GM19395 (cell line): ENCODE measurements at regions not wholly inside any gene's neighbourhood (a gene's known extent, or its start where the extent isn't known, plus 50 kb on each side); places are given as distances from the start of the nearest gene placed in this dataset.

ENCODE experiments used
- ATAC-seq: cut with Tn5 transposase; IDR thresholded peaks from one replicate; pipeline ENCODE4 v1.9.1; 2021; ENCODE audit warnings: mild to moderate bottlenecking, moderate library complexity; ENCODE audit not compliant: unreplicated experiment

DNA sequence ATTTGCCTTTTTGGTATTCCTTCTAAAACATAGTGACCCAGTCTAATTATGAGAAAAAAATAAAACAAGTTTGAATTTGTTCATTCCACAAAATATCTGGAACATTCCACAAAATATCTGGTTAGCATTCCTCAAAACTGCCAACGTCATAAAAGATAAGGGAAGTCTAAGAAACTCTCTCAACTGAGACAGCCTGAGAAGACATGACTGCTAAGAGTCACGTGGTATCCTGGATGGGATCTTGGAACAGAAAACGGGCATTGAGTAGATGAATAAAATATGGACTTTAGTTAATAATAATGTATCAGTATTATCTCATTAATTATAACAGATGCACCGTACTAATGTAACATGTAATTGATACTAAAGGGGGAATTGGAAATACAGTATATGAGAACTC is 280.9 kb downstream of the ARAP2 start:
- ATAC-seq: no peak

DNA sequence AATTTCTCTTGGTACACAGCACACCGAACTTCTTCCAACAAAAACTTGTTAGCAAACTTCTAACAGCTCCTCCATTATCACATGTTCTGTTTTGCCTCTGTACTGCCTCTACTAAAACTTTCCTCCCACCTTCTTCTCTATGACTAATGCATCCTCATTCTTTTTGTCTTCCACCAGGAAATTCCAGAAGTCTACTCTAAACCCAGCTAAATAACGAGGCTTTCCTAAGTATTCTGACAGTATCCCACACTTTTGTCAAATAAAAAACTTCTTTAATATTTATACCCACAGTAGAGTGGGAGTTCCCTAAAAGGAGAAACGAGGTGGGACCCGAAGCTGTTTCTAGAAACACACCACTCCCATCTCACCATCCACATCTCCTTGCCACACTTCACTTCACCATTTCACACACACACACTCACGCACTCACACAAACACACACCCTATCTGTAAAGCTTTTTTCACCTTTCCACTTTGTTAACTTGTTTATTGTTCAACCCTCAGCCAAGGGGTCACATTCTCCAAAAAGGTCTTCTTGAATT is 280.3 kb downstream of the ARAP2 start:
- ATAC-seq: no peak

DNA sequence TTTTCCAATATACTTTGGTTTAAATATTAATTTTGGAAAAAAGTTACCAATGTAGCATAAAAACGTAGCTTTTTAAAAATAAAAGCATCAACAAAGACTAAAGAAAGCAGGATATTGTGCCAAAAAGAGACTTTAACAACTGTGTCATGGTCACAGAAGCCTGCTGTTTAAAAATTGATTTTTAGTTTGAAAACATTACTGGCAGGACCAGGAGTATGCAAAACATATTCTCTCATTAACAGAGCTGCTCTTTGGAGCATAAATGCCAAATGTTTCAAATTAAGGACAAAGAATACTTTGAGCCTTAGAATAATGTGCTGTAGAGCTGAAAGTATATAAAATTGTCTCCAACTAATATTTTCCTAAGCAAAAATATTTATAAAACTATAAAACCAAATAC is 279.0 kb downstream of the ARAP2 start:
- peak; percentile 65 for ATAC-seq

DNA sequence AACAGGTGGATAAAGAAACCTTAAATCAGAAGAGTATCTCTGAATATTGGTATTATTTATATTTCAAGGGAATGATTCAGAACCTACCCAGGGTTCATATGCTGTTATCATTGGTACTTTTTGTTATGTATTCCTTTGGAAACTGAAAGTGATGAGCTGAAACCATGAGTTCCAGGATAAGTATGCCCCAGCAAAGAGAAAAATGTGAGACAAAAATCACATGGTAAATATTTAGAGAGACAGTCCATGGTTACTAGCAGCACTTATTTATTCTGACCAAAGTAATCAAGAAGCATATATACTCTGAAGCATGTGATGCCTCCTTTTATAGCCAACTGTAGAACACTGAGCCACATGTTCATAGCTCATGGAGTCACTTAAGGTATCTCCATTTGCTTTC is 277.7 kb downstream of the ARAP2 start:
- no peak for ATAC-seq

DNA sequence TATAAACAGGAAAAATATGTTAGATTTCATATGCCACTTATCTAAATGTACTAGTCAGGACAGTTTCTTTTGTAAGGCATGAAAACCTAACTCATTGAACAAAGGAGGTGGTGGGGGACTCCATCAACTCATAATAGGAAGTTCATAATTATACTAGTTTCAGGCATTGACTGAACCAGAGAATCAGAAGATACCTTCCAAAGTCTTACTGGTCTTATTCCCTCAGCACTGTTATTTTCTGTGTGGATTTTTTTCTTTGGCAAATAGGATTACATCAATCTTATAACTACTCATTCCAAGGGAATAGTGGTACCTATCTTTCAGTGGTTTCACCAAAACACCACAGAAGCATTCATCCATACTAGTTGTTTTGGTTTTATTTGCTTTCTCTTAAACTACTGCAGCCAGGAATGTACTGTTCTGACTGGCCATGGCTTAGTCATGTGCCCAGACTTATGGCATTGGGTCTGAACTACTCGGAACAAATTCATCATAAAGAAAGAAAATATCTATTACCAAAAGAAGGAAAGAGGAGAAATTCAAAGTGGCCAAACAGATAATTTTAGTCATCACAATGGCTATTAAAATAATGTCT is 273.9 kb downstream of the ARAP2 start:
- ATAC-seq: peak; percentile 68

DNA sequence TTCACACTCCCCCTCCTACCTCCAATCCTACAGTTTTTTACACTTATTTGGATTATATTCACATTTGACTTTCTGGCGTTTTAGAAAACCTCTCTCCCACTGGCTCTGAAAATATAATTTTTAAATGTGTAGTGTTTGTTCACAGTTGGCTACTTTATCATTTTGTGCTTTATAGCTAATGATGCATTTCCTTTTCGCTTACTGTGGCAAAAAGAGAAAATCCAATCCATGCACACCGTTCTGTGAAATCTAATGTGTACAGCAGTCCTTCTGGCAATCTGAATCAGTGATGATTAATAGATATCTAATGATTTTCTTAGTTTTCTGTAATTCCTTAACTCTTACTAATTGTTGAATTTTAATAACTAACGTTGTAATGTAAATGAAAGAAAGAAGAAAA is 271.5 kb downstream of the ARAP2 start:
- no peak for ATAC-seq

- no peak for ATAC-seq
These were observed 268.5 kb downstream of the ARAP2 start for GRCh38 chr4:35975617-35976355.

GRCh38 chr4:35978551-35978950 is 265.8 kb downstream of the ARAP2 start:
- ATAC-seq: no peak

DNA sequence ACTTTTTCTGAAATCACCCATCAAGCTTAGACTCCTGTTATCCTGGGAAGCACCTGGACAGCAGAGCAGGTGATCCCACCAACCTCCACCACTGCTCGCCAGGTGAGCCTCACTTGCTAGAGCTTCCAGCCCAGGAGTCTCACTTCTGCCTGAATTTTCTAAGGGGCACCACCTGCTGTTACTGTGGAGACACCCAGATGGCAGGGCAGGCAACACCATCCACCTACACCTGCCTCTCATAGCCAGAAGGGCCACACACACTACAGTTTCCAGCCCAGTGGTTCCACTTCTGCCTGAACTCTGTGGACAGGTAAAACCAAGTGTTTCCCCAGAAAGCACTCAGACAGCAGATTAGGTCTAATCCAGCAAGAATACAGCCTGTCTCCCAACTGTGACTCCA is 262.0 kb downstream of the ARAP2 start:
- ATAC-seq: no peak

DNA sequence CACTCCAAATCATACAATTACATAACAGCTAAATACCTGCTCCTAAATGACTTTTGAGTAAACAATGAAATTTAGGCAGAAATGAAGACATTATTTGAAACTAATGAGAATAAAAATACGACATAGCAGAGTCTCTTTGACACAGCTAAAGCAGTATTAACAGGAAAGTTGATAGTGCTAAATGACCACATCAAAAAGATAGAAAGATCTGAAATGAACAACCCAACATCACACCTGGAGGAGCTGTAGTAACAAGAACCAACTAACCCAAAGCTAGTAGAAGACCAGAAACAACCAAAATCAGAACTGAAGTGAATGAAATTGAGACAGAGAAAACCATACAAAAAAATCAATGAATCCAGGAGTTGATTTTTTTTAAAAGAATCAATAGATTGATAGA is 257.8 kb downstream of the ARAP2 start:
- ATAC-seq: no peak

DNA sequence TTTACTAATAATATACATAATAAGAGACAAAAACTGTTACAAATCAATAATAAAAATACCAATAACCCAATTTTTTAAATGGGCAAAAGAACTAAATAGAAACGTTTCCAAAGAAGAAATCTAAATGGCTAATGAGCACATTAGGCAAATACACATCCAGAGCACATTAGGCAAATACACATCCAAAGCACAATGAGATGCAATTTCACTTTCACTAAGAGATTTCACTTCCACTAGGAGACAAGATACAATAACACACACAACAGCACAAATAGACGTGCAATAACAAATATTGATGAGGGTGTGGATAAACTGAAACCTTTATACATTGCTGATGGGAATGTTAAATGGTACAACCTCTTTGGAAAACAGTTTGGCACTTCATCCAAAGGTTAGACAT is 250.7 kb downstream of the ARAP2 start:
- ATAC-seq: no peak

GRCh38 chr4:36000941-36001557 is 243.3 kb downstream of the ARAP2 start:
- ATAC-seq: no peak

DNA sequence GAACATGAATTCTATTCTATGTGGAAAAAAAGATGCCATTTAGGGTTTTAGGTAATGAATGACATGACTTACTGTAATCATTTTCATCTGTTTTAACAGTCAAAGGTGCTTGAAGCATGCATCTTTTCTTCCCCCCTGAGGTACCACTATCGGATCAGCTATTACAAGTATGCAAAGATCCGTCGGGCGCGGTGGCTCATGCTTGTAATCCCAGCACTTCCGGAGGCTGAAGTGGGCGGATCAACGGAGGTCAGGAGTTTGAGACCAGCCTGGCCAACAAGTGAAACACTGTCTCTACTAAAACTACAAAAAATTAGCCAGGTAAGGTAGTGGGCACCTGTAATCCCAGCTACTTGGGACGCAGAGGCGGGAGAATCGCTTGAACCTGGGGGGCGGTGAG is 241.3 kb downstream of the ARAP2 start:
- ATAC-seq: no peak

DNA sequence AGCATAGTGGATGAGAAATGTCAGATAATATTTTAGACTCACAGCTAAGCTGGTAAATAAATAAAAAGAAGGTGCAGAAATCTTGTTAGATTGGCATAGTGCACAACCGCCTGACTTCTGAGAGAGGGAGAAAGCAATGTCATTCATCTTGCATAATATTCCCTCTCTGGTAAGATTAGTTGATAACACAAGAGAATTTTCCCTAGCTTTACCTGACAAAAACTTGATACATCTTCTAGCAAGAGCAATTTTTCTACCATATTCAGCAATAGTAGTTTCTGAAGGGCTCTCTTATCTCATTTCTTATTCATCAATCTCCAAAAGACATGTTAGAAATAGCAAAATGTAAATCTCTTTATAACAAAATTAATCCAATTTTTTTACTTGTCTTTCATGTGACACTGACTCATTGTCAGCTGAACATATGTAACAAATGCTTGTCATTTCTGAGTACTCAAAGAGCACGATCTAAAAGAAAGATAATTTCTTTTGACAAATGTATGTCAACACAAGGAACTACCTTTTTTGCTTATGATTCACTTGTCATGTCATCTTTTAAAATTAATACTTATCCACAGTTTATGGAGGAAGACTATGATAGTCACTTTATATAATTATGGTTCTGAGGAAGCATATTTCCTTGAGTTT is 240.0 kb downstream of the ARAP2 start:
- no peak for ATAC-seq

GRCh38 chr4:36006226-36006625 is 238.1 kb downstream of the ARAP2 start:
- no peak for ATAC-seq

DNA sequence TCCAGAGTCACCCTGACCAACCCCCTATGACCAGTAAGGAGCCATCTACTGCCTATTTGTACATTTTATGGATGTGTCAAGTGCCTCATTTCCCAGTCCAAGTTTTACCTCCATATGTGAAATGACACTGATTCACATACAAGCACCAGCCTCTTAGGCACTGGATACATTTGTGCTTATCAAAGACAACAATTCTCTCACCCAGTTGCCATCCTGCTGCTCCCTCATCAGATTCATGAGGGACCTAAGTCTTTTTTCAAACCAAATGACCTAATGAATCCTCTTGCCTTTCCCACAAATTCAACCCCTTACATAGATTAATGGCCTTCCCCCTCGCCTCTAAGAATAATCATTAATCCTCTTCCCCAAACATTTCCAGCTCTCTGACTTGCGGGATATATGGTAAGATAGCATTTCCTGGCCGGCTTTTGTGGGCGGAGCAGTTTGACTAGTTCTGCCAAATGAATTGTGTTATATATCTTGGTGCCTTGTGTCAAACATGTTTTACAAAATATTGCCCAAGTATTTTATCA is 233.9 kb downstream of the ARAP2 start:
- no peak for ATAC-seq

DNA sequence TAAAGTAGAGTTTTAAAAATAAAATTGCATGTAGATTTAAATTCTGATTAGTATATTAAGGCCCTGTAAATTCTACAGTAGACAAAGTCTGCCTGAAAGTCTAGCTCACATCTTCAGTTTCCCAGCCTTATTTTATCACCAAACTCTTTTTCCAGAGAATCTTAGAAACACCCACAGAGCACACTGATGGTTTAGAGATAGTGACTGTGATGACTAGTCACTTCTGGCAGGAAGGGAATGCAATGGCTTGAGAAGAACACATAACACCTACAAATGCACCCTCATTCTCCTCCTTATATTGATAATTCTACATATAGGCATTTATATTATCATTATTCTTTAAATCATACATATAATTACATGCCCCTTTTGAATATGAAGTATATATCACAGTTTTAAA is 232.9 kb downstream of the ARAP2 start:
- no peak for ATAC-seq

DNA sequence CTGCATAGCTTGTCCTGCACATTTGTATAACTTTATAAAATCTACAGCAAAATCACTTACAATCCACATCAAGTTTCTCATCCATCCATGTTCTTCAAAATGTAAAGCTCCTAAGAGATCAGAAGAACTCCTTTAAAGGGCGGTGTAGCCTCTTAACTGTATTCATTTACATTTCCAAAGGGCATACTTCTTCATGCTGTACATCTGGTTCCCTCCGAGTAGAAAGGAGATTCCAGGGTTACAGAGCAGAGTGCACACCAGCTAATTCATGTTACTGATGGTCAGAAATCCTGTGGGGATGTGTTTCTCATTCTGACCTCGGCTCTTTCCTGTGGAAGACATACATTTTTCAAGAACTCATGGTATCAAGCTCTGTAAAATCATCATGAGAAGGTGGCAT is 231.8 kb downstream of the ARAP2 start:
- no peak for ATAC-seq

GRCh38 chr4:36013206-36013605 is 231.1 kb downstream of the ARAP2 start:
- no peak for ATAC-seq
